ENCODE measurements at regions not wholly inside any gene's neighbourhood (a gene's known extent, or its start where the extent isn't known, plus 50 kb on each side); places are given as distances from the start of the nearest gene placed in this dataset.
A peak's percentile ranks its signal among the peaks of the same experiment; 100 is the strongest.
"Not testable (repeated sequence)": the region's sequence is repeated elsewhere in the genome, so short reads cannot be mapped to it uniquely, and the experiment has no call there.

DNA sequence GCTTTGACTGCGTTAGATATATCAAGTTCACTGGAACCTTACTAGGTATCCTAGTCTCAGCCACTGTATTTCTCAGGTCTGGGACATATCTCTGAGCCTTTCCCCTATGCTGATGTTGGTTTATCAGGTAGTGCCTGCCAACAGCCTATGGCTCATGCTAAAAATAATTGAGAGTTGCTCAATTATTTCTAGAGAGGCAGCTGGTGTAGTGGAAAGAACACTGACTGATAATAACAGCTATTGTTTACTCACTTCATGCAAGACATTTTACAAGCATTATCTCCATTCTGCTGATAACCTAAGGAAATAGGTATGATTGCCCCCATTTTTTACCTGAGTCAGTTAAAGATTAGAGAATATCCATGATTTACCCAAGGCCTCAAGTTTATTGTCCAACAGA is 231.4 kb downstream of the LRRN1 start:
- no peak for DNase-seq

DNA sequence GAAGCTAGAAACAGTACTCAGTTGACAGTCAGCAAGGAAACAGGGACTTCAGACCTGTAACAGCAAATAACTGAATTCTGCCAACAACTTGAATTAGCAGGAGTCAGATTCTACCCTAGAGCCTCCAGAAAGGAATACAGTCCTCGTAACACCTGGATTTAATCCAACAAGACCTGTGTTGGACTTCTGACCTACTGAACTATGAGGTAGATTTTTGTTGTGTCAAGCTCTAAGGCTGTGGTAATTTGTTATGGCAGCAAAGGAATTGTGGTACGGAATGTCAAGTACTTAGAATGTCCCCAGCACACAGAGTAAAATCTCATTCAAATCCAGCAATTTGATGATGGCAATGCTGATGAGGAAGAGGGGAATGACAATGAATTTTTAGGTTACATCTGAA is 234.1 kb downstream of the LRRN1 start:
- no peak for DNase-seq

DNA sequence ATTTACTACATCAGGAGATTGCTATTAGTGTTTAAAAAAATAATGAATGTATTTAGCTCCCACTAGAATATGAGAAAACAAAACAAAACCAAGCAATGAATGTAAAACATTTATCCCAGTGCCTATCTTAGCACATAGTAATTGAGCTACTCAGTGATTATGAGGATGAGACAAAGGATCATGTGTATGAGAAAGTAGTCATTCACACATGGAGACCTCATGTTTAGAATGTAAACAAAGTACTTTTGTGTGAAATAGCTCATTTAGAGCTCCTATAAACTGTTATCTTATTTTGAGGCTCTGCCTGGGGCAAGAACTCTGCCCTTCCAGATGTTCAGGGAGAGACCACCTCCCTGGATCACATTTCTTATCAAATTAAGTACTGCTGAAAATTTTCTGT is 236.8 kb downstream of the LRRN1 start:
- no peak for DNase-seq

DNA sequence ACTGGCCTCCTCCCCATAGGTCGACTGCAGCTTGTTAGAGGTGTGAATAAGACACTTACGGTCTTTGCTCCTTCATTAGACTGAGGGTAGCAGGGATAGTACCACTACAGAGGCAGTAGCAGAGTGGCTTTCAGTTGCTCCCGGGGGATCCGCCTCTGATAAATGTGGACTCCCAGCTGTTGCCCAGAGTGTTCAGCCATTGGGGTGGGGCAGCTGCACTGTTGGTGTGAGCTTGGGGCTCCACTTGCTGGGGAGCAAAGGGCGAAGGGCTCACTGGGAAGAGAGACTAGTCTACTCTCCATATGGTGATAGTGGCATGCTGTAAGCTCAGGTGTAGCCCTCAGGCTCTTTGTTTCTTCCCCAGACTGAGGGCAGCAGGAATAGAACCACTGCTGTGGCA is 239.1 kb downstream of the LRRN1 start:
- no peak for DNase-seq

DNA sequence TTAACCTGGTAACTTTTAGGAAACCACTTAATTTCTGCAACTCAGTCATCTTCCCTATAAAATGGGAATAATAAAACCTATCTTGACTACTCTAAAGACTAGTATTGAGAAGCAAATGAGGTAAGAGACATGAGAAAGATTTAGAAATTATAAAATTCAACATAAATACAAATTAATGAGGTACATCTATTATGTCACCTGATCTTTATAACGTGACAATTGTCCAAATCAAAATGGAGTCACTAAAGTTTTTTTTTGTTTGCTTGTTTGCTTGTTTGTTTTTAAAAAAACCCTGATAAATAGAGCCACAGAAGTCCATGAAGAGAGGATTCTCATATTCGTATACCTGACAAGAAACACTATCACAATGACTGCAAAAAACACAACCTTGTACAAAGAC is 242.8 kb downstream of the LRRN1 start:
- no peak for DNase-seq

DNA sequence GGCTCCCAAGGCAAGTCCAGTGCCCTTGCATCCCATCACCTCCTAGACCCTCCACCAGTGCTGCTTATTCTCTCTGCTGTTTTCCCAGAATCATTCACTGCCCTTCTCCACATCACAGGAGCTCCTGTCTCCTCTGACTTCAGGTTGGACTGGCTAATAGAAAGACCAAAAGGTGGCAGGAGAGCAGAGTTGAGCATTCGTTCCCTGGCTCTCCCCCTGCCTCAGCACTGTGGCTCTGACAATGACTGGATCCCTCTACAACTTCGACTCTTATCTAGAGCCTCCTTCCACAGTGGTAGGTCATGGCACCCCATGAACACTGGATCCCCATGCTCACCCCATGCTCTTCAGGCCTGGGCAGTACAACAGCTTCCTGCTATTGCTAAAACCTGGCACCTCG is 243.6 kb downstream of the LRRN1 start:
- no peak for DNase-seq

DNA sequence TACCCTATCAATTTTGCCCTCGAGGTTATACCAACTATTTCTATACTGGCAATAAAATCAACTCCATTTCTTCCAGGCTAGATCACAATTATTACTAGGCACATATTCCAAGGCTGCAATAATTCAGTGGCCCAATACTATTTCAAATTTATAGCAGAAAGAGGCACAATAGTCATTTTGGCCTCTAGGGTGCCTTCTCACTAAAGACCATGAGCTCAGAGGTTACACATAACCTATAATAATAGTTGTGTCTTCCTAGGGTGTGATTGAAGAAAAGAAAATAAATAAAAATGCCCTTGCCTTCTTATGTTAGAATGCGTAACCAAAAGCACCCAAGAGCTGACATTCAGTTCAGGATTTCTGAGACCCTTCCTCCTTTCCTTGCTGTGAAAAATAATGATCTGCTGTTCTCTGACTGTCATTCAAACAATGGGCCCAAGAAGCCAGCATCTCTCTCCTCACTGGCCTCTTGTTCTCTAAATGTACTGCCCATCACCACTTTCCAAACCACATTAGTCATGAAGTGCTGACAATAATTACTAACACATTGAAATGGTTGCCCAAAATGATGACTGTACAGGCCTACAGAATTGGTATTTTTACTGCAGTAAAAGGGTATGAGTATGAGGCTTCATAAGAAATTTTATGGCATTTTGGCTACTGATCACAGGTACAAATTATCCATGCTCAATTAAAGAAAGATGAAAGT is 244.8 kb downstream of the LRRN1 start:
- no peak for DNase-seq

DNA sequence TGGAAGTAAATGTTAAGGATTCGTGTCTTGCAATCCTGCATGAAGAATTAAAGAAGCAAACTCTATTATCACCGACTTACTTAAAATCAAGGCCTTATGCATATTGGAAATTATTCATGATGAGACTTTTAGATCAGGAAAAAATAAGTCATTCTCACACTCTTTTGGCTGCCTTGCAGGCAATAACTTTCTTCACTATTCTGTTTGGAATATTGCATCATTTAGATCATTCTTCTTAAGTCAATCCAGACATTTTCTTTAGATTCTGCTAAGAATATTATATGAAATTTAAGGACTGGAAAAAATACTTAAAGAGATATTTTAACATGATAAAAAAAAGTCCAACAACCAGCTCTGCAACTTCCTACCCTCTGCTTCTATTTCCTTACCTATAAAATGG is 245.4 kb downstream of the LRRN1 start:
- DNase-seq: no peak

DNA sequence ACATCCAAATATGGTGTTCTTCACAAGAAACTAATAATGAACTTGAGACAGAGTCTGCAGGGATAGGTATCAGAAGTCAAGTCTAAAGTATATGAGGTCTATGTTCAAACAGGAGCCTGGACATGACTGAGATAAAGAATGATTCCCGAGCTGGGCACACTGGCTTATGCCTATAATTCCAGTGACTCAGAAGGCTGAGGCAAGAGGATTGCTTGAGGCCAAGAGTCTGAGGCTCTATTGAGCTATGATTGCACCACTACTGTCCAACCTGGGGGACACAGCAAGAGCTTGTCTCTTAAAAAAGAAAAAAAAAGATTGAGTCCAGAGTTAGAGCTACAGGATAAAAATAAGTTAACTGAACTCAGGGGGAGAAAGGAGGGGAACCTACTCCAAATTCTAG is 246.5 kb downstream of the LRRN1 start:
- no peak for DNase-seq

DNA sequence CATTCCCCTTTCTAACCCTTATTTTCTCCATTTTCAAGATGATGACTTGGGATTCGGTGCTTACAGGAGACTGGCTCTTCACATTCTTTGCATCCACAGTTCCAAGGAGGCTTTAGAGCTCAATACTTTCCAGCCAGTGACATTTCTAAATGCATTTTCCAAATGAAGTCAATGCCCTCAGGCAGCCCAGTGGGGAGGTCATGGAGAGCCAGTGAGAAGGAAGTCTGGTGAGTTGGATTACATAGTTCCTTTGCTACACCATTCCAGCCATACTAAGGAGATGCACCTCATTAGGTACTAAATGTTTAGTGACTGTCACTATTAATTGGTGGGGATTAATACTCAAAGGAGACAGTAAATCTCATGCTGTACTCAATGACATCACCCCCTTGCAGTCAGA is 248.1 kb downstream of the LRRN1 start:
- no peak for DNase-seq

DNA sequence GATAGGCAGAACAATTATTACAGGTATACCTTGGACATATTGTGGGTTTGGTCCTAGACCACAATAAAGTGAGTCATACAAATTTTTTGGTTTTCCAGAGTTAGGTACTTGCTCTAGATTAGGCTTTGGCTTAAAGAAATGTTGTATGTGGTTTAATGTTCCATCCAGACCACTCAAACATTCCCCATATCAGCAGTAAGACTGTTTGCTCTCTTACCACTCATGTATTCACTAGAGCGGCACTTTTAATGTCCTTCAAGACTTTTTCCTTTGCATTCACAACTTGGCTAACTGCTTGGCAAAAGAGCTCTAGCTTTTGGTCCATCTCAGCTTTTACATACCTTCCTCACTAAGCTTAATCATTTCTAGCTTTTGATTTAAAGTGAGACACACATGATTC is 250.5 kb upstream of the SETMAR start:
- DNase-seq: no peak

DNA sequence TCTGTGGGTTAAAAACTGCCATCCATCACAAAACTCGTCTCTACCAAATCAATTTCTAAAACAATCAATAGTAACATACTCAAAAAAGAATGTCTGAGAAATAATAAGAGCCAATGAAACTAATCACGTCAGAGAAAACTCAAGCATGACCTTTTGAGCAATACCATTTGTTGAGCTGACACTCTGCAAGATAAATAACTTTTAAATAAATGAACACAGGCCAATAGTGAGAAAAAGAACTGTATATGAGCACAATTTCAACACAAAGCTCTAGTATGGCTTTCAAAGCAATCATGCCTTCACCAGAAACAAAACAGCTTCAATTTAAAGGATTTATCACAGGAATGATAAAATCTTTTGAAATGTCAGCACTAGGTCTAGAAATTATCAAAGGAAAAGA is 249.2 kb upstream of the SETMAR start:
- no peak for DNase-seq

DNA sequence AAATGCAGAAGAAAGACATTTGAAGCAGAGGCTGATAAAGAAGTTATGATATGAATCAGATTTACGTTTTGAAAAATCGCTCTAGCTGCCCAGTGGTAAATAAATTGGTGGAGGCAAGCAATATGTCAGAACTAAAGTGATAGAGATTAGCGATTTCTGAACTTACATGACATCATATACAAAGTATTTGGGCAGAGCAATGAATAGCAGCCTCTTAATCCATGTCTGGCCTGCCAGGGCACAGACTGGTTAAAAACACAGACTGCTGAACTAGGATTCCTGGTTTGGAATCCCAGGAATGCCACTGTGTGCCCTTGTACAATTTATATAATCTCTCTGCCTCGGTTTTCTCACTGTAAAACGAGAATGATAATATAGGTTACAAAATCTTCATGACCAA is 243.1 kb upstream of the SETMAR start:
- peak; percentile 6 for DNase-seq

DNA sequence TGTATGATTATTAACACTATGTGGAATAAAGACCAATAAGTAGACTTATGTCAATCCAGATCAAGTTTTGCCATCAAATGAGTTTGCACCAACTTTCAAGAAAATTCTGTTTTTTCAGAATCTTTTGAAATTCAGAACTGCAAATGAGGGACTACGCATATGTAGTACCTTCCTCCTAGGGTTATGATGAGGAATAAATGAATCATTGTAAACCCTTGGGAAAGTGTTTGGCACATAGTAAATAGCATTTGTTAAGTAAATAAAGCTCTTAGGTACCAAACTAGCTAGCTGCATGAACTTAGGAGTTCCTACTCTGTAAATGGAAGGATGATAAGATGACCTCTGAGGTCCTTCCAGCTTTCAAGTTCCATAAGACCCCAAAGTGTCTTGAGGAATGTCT is 242.6 kb upstream of the SETMAR start:
- DNase-seq: no peak

DNA sequence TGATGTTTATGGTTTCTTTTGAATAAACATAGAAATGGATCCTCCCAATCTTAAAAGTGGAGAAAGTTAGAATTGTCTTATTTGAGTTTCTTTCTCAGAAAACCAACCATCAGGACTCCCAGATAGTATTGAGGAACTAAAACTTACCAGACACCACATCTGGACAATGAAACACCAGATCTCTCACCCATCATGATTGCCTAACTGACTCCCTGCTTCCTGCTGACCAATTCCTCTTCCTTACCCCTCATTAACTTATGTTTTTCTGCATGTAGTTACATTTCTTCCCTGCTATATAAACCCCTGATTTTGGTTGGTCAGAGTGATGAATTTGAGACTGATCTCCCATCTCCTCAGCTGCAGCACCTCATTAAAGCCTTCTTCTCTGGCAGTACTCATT is 242.0 kb upstream of the SETMAR start:
- DNase-seq: no peak

DNA sequence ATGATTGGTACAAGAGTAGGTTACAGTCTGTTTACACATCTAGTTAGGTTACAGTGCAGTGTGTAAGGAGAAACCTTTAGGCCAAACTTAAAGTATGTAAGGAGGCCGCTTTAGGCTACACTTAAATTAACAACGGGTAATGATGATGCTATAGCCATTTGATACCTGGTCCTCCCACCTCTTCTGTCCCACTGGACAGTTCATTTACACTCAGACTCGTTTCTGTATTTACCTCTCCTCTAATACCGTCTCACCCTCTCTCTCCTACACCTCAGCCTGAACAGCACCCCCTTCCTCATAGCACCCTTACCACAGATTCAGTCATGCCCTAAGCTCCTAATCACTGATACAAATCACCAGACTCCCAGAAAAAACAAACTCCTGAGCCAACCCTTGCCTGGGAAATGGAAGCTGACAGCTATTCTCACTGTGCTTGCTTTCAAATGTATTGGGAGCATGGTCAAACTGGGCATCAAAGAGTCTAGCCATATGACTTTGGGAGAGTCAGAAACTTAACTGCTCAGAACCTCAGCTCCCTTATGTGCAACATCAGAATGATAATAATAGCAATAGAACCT is 241.3 kb upstream of the SETMAR start:
- peak; percentile 23 for DNase-seq

DNA sequence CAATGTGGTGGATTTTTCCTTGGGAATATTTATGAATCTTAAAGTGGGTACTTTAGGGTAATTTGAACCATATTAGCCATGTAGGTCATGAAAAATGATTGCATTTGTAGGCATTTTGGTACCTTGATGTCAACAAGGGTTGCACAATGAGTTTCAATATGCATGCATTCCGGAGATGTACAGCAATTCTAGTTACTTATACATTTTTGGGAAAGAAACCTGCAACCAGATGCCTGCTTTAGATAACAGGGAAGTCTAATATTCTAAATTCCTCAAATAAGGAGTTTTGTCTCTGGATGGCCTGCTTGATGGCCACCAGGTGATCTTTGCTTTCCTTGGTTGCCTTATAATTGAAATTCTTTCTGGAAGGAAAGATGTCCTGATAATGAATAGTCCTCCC is 240.5 kb upstream of the SETMAR start:
- no peak for DNase-seq

DNA sequence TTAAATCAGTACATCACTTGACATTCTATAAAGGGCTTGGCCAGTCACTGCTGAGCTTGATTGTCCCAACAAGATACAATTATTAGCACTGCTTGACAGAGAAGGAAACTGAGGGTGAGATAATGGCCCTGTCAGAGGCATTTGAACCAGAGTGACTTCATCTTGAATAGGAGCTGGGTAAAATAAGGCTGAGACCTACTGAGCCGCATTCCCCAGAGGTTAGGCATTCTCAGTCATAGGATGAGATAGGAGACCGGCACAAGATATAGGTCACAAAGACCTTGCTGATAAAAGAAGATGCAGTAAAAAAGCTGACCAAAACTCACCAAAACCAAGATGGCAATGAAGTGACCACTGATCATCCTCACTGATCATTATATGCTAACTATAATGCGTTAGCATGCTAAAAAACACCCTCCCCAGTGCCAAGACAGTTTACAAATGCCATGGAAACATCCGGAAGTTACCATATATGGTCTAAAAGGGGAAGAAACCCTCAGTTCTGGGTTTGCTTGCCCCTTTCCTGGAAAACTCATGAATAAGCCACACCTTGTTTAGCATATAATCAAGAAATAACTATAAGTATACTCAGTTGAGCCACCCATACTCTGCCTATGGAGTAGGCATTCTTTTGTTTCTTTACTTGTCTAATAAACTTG is 239.1 kb upstream of the SETMAR start:
- no peak for DNase-seq

DNA sequence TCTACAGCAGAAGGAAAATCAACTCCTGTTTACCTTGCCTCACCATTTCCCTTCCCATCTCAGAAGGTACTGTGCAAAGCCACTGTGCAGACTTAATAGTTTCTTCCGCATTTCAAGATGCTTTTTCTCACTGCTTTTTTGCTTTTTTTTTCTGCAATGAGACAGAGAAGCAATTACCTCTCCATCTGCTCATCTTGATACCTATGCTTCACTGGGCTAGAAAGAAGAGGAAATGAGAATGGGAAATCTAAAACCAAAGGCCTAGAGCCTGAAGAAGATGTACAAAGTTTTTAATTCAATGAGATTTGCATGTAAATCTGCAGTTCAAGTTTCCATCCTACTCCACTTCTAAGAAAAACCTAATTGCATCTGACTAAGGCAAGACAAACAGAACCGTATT is 238.1 kb upstream of the SETMAR start:
- DNase-seq: no peak

DNA sequence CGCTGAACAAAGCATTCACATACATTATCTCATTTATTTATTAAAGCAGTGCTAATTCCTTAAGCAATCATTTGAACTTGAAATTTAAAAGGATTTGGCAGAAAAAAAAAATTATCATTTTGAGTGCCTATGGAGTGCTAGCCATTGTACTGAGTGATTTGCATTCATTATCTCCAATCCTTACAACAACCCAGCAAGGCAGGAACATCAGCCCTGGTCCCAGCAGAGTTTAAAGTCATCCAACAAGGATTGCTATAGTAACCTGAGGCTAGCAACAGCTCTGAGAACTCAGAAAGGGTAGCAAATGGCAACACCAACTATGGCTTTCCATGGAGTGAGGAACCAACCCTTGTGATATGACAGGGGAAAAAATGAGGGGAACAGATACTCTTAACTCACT is 237.6 kb upstream of the SETMAR start:
- no peak for DNase-seq

DNA sequence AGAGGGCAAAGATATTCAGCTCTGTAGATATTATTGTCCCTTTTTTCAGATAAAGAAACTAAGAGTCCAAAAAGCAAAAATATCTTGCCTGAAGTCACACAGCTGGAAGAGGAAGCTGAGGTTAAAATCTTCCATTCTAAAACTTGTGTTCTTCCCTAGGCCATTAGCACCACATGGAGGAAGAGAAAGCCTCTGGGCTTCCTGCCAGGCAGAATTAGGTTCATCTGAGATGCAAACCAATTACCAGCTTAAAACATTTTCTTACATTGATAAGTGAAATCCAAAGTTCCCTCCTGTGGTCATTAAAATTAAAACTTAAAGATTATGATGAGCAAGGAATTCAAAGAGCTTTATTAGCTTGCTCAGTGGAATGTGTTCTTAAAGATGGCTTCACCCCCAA is 235.3 kb upstream of the SETMAR start:
- no peak for DNase-seq

DNA sequence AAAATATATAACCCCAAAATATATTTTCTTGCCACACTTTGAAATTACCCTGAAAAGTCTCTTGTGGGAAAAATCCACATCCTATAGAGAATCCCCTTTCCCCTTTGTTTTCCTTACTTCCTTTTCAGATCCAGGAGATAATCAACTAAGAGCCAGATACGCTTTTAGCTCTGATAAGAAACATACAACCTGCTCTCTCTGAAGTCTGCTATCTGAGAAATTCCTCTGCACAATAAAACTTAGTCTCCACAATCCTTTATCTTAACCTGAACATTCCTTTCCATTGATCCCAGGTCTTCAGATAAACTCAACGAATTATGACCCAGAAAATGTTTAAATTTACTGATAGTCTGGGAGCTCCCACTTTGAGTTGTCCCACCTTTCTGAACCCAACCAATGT is 233.4 kb upstream of the SETMAR start:
- no peak for DNase-seq

DNA sequence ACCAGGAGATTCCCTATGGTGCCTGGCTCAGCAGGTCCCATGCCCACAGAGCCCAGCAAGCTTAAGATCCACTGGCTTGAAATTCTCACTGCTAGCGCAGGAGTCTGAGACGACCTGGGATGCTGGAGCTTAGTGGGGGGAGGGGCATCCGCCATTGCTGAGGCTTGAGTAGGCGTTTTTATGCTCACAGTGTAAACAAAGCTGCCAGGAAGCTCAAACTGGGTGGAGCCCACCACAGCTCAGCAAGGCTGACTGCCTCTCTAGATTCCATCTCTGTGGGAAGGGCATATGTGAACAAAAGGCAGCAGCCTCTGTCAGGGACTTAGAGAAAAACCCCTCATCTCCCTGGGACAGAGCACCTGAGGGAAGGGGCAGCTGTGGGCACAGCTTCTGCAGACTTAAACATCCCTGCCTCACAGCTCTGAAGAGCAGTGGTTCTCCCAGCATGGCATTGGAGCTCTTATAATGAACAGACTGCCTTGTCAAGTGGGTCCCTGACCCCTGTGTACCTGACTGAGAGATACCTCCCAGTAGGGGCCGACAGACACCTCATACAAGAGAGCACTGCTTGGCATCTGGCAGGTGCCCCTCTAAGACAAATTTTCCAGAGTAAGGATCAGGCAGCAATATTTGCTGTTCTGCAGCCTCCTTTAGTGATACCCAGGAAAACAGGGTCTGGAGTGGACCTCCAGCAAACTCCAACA is 231.5 kb upstream of the SETMAR start:
- DNase-seq: no peak

DNA sequence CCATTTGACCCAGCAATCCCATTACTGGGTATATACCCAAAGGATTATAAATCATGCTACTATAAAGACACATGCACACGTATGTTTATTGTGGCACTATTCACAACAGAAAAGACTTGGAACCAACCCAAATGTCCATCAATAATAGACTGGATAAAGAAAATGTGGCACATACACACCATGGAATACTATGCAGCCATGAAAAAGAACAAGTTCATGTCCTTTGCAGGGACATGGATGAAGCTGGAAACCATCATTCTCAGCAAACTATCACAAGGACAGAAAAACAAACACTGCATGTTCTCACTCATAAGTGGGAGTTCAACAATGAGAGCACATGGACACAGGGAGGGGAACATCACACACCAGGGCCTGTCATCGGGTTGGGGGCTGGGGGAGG is 225.9 kb upstream of the SETMAR start:
- DNase-seq: not testable (repeated sequence)

Data from kidney glomerular epithelial cell (primary cell).